K562 (cell line): ENCODE measurements at regions not wholly inside any gene's neighbourhood (a gene's known extent, or its start where the extent isn't known, plus 50 kb on each side); places are given as distances from the start of the nearest gene placed in this dataset.

Experiments
- EGR1 ChIP-seq: fragments of 450-650 bp; conservative IDR thresholded peaks from 2 replicates; pipeline ENCODE4 v1.6.1; 2017; ENCODE audit warnings: mild to moderate bottlenecking
- ELK3 ChIP-seq: fragments of 450-650 bp; formaldehyde crosslinking; IDR thresholded peaks from 2 replicates; pipeline ENCODE4 v1.4.0; 2020; ENCODE audit warnings: mild to moderate bottlenecking
- EP300 ChIP-seq: IDR thresholded peaks from 2 replicates; pipeline ENCODE4 v1.6.1; 2012; ENCODE audit warnings: low read length, improper control_type of control experiment
- FOSL1 ChIP-seq: fragments of 200-800 bp; sonication (Bioruptor generic); conservative IDR thresholded peaks from 2 replicates; pipeline ENCODE4 v1.6.1; 2016; ENCODE audit warnings: missing genetic modification characterization, missing compliant biosample characterization
- HDAC1 ChIP-seq, 2 experiments: fragments of 450-650 bp; IDR thresholded peaks; 2 replicates each; pipeline ENCODE4 v1.6.1; 2016 to 2017; ENCODE audit warnings: inconsistent platforms in 1 of 2, mild to moderate bottlenecking in 1 of 2, moderate library complexity in 1 of 2
- HNRNPL ChIP-seq: fragments of 200-400 bp; formaldehyde crosslinking; IDR thresholded peaks from 2 replicates; pipeline ENCODE4 v1.6.1; 2017; ENCODE audit warnings: low read depth, mild to moderate bottlenecking, low read length
- MCM5 ChIP-seq: fragments of 450-650 bp; IDR thresholded peaks from 2 replicates; pipeline ENCODE4 v1.6.1; 2016; ENCODE audit warnings: low read depth
- MXI1 ChIP-seq: IDR thresholded peaks from 2 replicates; pipeline ENCODE4 v1.6.1; 2011; ENCODE audit warnings: low read depth, mild to moderate bottlenecking, improper control_type of control experiment, low read length
- POLR2B ChIP-seq: fragments of 450-650 bp; IDR thresholded peaks from 2 replicates; pipeline ENCODE4 v1.6.1; 2018; ENCODE audit warnings: low read depth; ENCODE audit not compliant: partially characterized antibody
- PRMT5 ChIP-seq: sonication (generic); formaldehyde crosslinking; IDR thresholded peaks from 2 replicates; pipeline ENCODE4 v1.5.0; 2020; ENCODE audit warnings: missing genetic modification reagents
- SAFB ChIP-seq: fragments of 200-400 bp; formaldehyde crosslinking; IDR thresholded peaks from 2 replicates; pipeline ENCODE4 v1.6.1; 2017; ENCODE audit warnings: low read depth, low read length, borderline replicate concordance
- TCF7L2 ChIP-seq: fragments of 150-350 bp; IDR thresholded peaks from 2 replicates; pipeline ENCODE4 v1.6.1; 2016; ENCODE audit warnings: low read depth, mild to moderate bottlenecking, low read length, moderate library complexity
- TEAD1 ChIP-seq, 2 experiments: fragments of 450-650 bp in 1 of 2; sonication (generic) in 1 of 2; formaldehyde crosslinking; IDR thresholded peaks; 2 replicates each; pipeline versions ENCODE4 v1.4.0 to v1.8.0; 2020 to 2022; ENCODE audit warnings: mild to moderate bottlenecking in 2 of 2, missing genetic modification reagents in 1 of 2
- U2AF1 ChIP-seq: fragments of 200-400 bp; formaldehyde crosslinking; optimal IDR thresholded peaks from 2 replicates; pipeline ENCODE3; 2017; ENCODE audit warnings: mild to moderate bottlenecking, low read depth, low read length, moderate library complexity
- U2AF2 ChIP-seq: fragments of 200-400 bp; formaldehyde crosslinking; optimal IDR thresholded peaks from 2 replicates; pipeline ENCODE3; 2017; ENCODE audit warnings: low read depth, mild to moderate bottlenecking, low read length
- WHSC1 ChIP-seq: IDR thresholded peaks from one replicate; pipeline ENCODE4 v1.6.1; 2012; ENCODE audit warnings: low read length, control low read depth, inconsistent platforms
- ZFP1 ChIP-seq: fragments of 450-650 bp; formaldehyde crosslinking; IDR thresholded peaks from 2 replicates; pipeline ENCODE4 v1.4.0; 2020; ENCODE audit warnings: mild to moderate bottlenecking, mixed read lengths
- ZKSCAN1 ChIP-seq: fragments of 150-350 bp; IDR thresholded peaks from 2 replicates; pipeline ENCODE4 v1.6.1; 2016; ENCODE audit warnings: low read depth, low read length
- ZNF175 ChIP-seq: fragments of 200-800 bp; sonication (Bioruptor generic); IDR thresholded peaks from 2 replicates; pipeline ENCODE4 v1.6.1; 2016; ENCODE audit warnings: low read depth, mild to moderate bottlenecking, missing genetic modification characterization, missing compliant biosample characterization
- ZNF184 ChIP-seq: sonication (generic); formaldehyde crosslinking; IDR thresholded peaks from 2 replicates; pipeline ENCODE4 v1.5.0; 2020; ENCODE audit warnings: missing genetic modification reagents
- ZNF395 ChIP-seq: fragments of 200-800 bp; sonication (Bioruptor generic); IDR thresholded peaks from 2 replicates; pipeline ENCODE4 v1.6.1; 2017; ENCODE audit warnings: missing genetic modification characterization, missing compliant biosample characterization
- ZNF592 ChIP-seq: fragments of 450-650 bp; IDR thresholded peaks from 2 replicates; pipeline ENCODE4 v1.6.1; 2017; ENCODE audit warnings: antibody characterized with exemption, mild to moderate bottlenecking
- ZNF668 ChIP-seq: fragments of 250-450 bp; sonication (Bioruptor Pico); IDR thresholded peaks from 2 replicates; pipeline ENCODE4 v1.8.0; 2022; ENCODE audit warnings: mild to moderate bottlenecking, inconsistent platforms
- ZNF717 ChIP-seq: fragments of 250-450 bp; sonication (Bioruptor Pico); IDR thresholded peaks from 2 replicates; pipeline ENCODE4 v1.5.0; 2021
- ZNF830 ChIP-seq: fragments of 250-450 bp; sonication (Bioruptor Pico); IDR thresholded peaks from 2 replicates; pipeline ENCODE4 v1.5.0; 2021; ENCODE audit warnings: mild to moderate bottlenecking

- TF ChIP-seq MXI1 (no peak), ZKSCAN1 (no peak; the same call in 1 of the 2 replicates), HNRNPL (no peak), POLR2B (peak; percentile 52), TEAD1 (CRISPR knock-in tag; IDR thresholded peaks at IDR 0.05) (0 out of 4 replicates have a peak, but pooled peaks have one; percentile 7 to 71), FOSL1 (tag) (no peak), U2AF2 (no peak), ZNF184 (CRISPR knock-in tag) (no peak; the same call in 1 of the 2 replicates), U2AF1 (no peak), ZNF175 (CRISPR knock-in tag) (no peak), ZNF830 (CRISPR knock-in tag) (no peak), EP300 (0 out of 2 replicates have a peak, but pooled peaks have one; percentile 9), ZNF592 (peak; percentile 90; the same call in 1 of the 2 replicates), ZNF395 (CRISPR knock-in tag) (0 out of 2 replicates have a peak, but pooled peaks have one; percentile 61), ZNF668 (no peak), ZFP1 (CRISPR knock-in tag) (no peak), WHSC1 (no peak), SAFB (no peak), PRMT5 (CRISPR knock-in tag) (no peak), EGR1 (no peak), ZNF717 (CRISPR knock-in tag) (no peak), HDAC1 (IDR thresholded peaks at IDR 0.05) (peak in 1 of 2 experiments; percentile 22; a peak in 1 of 4 replicates), MCM5 (no peak), ELK3 (no peak), TCF7L2 (no peak)
Measured at GRCh38 chr3:14352002-14352627, 50.3 kb upstream of the SLC6A6 start (continued).
